Calu3 (cell line): ENCODE measurements at regions not wholly inside any gene's neighbourhood (a gene's known extent, or its start where the extent isn't known, plus 50 kb on each side); places are given as distances from the start of the nearest gene placed in this dataset.
"Not testable (repeated sequence)": the region's sequence is repeated elsewhere in the genome, so short reads cannot be mapped to it uniquely, and the experiment has no call there.

ENCODE experiments used
- BruUV-seq: library from RNA; stranded (reverse); fragments of 400-500 nt; replicated peaks from 2 replicates; lab custom pipeline; 2021; lab: Mats Ljungman, UMichigan
- CTCF ChIA-PET: fragments of 300-600 bp; sonication (Branson Sonifier 250); formaldehyde crosslinking; loops from one replicate; lab custom pipeline; 2022; ENCODE audit warnings: antibody characterized with exemption; lab: Charles Lee
- DNase-seq: peaks from one replicate; pipeline ENCODE4 v3.0.0; 2022
- H3K27ac Mint-ChIP-seq: one replicate; pipeline ENCODE4 v1.8.0; 2022; ENCODE audit warnings: mixed read lengths; ENCODE audit not compliant: unreplicated experiment
- H3K27me3 Mint-ChIP-seq: one replicate; pipeline ENCODE4 v1.8.0; 2022; ENCODE audit warnings: mixed read lengths; ENCODE audit not compliant: unreplicated experiment
- H3K36me3 Mint-ChIP-seq: one replicate; pipeline ENCODE4 v1.8.0; 2022; ENCODE audit warnings: mild to moderate bottlenecking, moderate library complexity, mixed read lengths; ENCODE audit not compliant: insufficient read depth, unreplicated experiment
- H3K4me1 Mint-ChIP-seq: one replicate; pipeline ENCODE4 v1.8.0; 2022; ENCODE audit warnings: mild to moderate bottlenecking, low read depth, mixed read lengths; ENCODE audit not compliant: unreplicated experiment
- H3K4me3 Mint-ChIP-seq: one replicate; pipeline ENCODE4 v1.8.0; 2022; ENCODE audit warnings: mild to moderate bottlenecking, low read depth, moderate library complexity, mixed read lengths; ENCODE audit not compliant: unreplicated experiment
- H3K9me3 Mint-ChIP-seq: one replicate; pipeline ENCODE4 v1.8.0; 2022; ENCODE audit warnings: low read depth, mixed read lengths; ENCODE audit not compliant: unreplicated experiment
- intact Hi-C: fragments of 100-400 bp; cut with micrococcal nuclease; formaldehyde crosslinking; loops from one replicate; pipeline ENCODE4 v1.10.0; 2022; ENCODE audit not compliant: unreplicated experiment
- TF ChIP-seq, protein P1 (sequence below): fragments of 200-600 bp; IDR thresholded peaks from one replicate; pipeline ENCODE4 v1.8.0; 2022; ENCODE audit warnings: antibody characterized with exemption; ENCODE audit not compliant: unreplicated experiment

DNA sequence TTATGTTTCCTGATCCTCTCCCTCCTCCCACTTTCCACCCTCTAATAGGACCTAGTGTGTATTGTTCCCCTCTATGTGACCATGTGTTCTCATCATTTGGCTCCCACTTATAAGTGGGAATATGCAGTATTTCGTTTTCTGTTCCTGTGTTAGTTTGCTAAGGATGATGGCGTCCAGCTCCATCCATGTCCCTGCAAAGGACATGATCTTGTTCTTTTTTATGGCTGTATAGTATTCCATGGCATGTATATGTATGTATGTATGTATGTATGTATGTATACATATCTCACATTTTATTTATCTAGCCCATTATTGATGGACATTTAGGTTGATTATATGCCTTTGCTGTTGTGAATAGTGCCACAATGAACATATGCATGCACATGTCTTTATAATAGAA lies 188.7 kb downstream of the RFPL4B start:
- intact Hi-C loops: no loop called here
- Mint-ChIP-seq H3K36me3 (no peaks in the 10 kb centered on the region), H3K4me3 (no peak overlapping the region), H3K27ac (no peak overlapping the region), H3K27me3 (no peaks in the 10 kb centered on the region), H3K9me3 (no peaks in the 10 kb centered on the region), H3K4me1 (no peaks in the 10 kb centered on the region)
- TF ChIP-seq, protein P1, sequence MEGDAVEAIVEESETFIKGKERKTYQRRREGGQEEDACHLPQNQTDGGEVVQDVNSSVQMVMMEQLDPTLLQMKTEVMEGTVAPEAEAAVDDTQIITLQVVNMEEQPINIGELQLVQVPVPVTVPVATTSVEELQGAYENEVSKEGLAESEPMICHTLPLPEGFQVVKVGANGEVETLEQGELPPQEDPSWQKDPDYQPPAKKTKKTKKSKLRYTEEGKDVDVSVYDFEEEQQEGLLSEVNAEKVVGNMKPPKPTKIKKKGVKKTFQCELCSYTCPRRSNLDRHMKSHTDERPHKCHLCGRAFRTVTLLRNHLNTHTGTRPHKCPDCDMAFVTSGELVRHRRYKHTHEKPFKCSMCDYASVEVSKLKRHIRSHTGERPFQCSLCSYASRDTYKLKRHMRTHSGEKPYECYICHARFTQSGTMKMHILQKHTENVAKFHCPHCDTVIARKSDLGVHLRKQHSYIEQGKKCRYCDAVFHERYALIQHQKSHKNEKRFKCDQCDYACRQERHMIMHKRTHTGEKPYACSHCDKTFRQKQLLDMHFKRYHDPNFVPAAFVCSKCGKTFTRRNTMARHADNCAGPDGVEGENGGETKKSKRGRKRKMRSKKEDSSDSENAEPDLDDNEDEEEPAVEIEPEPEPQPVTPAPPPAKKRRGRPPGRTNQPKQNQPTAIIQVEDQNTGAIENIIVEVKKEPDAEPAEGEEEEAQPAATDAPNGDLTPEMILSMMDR: no peak
- BruUV-seq: no TSS peak
- no peak for DNase-seq
- CTCF ChIA-PET: no interaction called here

DNA sequence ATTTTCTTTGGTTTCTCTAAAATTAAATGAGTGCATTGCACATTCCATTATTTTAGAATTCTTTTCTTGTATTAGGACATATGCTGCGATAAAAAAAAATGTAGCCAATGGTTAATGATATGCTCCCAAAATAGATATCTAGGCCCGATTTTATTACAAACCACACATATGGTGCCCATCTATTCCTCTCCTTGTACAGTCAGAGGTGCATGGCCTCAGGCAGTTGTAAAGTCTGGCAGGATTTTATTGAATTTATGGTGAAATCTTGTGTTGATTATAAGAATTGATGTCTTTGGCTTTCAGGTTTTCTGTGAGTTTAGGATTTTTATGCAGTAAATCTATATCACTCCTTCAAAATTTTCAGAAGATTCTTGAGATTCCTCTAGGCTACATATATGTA lies 192.2 kb downstream of the RFPL4B start:
- no TSS peak for BruUV-seq
- TF ChIP-seq, protein P1: no peak
- no peaks in the 10 kb centered on the region for H3K36me3 Mint-ChIP-seq
- no peaks in the 10 kb centered on the region for H3K27me3 Mint-ChIP-seq
- CTCF ChIA-PET: no interaction called here
- H3K4me3 Mint-ChIP-seq: no peak overlapping the region
- no peaks in the 10 kb centered on the region for H3K4me1 Mint-ChIP-seq
- H3K27ac Mint-ChIP-seq: no peak overlapping the region
- intact Hi-C loops: no loop called here
- peaks cover 3% of the 10 kb centered on the region for H3K9me3 Mint-ChIP-seq
- DNase-seq: no peak

DNA sequence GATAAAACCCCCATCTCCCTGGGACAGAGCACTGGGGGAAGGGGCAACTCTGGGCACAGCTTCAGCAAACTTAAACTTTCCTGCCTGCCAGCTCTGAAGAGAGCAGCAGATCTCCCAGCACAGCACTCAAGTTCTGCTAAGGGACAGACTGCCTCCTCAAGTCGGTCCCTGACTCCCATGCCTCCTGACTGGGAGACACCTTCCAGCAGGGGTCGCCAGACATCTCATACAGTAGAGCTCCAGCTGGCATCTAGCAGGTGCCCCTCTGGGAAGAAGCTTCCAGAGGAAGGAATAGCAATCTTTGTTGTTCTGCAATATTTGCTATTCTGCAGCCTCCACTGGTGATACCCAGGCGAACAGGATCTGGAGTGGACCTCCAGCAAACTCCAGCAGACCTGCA lies 194.7 kb downstream of the RFPL4B start:
- CTCF ChIA-PET, H3K4me3 Mint-ChIP-seq, BruUV-seq: not testable (repeated sequence)

DNA sequence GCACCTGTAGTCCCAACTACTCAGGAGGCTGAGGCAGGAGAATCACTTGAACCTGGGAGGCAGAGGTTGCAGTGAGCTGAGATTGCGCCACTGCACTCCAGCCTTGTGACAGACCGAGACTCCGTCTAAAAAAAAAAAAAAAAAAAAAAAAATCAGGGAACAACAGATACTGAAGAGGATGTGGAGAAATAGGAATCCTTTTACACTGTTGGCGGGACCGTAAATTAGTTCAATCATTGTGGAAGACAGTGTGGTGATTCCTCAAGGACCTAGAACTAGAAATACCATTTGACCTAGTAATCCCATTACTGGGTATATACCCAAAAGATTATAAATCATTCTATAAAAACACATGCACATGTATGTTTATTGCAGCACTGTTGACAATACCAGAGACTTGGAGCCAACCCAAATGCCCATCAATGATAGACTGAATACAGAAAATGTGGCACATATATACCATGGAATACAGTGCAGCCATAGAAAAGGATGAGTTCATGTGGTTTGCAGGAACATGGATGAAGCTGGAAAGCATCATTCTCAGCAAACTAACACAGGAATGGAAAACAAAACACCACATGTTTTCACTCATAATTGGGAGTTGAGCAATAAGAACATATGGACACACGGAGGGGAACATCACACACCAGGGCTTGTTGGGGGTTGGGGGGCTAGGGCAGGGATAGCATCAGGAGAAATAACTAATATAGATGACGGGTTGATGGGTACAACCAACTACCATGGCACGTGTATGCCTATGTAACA lies 200.4 kb downstream of the RFPL4B start:
- intact Hi-C loops, H3K36me3 Mint-ChIP-seq, BruUV-seq, H3K4me3 Mint-ChIP-seq, H3K27ac Mint-ChIP-seq, H3K27me3 Mint-ChIP-seq, H3K4me1 Mint-ChIP-seq, DNase-seq, H3K9me3 Mint-ChIP-seq, CTCF ChIA-PET: not testable (repeated sequence)

More for the DNA sequence above, 194.7 kb downstream of the RFPL4B start:
- H3K4me1 Mint-ChIP-seq, DNase-seq, H3K36me3 Mint-ChIP-seq, H3K27ac Mint-ChIP-seq, intact Hi-C loops, H3K9me3 Mint-ChIP-seq, H3K27me3 Mint-ChIP-seq: not testable (repeated sequence)

DNA sequence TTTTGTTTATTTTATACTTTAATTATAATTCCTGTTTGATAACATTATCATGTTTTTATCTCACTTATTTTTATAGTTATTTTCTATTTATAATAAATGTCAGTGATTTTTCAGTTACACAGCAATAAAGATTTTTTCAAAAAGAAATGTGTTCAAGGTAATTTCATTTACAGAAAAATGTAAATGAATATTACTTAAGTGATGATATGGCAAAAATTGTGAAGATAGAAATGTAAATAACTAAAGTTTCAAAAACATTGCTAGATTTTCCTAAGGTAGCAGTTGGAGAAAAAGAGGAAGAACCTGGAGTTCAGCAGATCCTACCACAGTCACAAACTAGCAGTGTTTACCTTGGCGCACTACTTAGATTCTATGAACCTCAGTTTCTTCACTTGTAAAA lies 202.6 kb downstream of the RFPL4B start:
- CTCF ChIA-PET: no interaction called here
- Mint-ChIP-seq H3K9me3 (no peaks in the 10 kb centered on the region), H3K36me3 (no peaks in the 10 kb centered on the region), H3K4me1 (no peaks in the 10 kb centered on the region), H3K4me3 (no peak overlapping the region), H3K27me3 (no peaks in the 10 kb centered on the region), H3K27ac (no peak overlapping the region)
- intact Hi-C loops: no loop called here
- DNase-seq: no peak
- TF ChIP-seq, protein P1: no peak
- BruUV-seq: no TSS peak
